ENCODE measurements at regions not wholly inside any gene's neighbourhood (a gene's known extent, or its start where the extent isn't known, plus 50 kb on each side); places are given as distances from the start of the nearest gene placed in this dataset.

DNA sequence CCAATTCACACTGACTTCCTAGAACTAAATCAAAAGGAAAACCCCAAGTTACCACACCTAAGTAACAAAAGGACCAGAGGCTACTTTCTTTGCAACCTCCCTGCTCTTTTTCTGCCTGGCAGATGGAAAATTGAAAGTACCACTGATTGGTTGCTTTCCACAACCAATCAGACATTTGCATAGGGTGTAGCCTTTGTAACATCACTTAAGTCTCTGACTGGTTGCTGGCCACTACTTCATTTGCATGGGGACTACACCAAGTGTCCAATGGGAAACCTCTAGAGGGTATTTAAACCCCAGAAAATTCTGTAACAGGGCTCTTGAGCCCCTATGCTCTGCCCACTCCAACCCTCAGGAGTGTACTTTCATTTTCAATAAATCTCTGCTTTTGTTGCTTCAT is 365.0 kb downstream of the LTN1 start:
- Histone ChIP-seq H2BK5ac (ENCODE audit: low read depth, low read length, poor library complexity) (no peak overlapping the region), H4K8ac (ENCODE audit: low read depth, low read length) (no peak overlapping the region), H3K4me1 (ENCODE audit: control insufficient read depth in 1 of 2, insufficient read depth in 2 of 2, low read length in 2 of 2) (no peaks in the 10 kb centered on the region), H3K4me2 (ENCODE audit: low read length) (no peak overlapping the region), H3K23ac (ENCODE audit: low read length) (no peak overlapping the region), H3K79me2 (ENCODE audit: control insufficient read depth, insufficient read depth, low read length, poor library complexity) (no peaks in the 10 kb centered on the region), H3K9me3 (ENCODE audit: insufficient read depth, low read depth, low read length) (no peaks in the 10 kb centered on the region), H3K79me1 (ENCODE audit: low read length) (no peaks in the 10 kb centered on the region), H3K4me3 (ENCODE audit: low read depth, low read length) (no peak overlapping the region), H2AFZ (ENCODE audit: insufficient read depth, low read length, poor library complexity) (no peak overlapping the region), H4K91ac (ENCODE audit: low read depth, low read length) (no peak overlapping the region), H3K14ac (ENCODE audit: low read length) (no peak overlapping the region), H2BK12ac (ENCODE audit: low read length) (no peak overlapping the region), H3K18ac (ENCODE audit: low read length) (no peak overlapping the region), H2AK5ac (ENCODE audit: low read length) (no peak overlapping the region), H4K12ac (ENCODE audit: low read depth, low read length) (no peak overlapping the region), H3K27ac (ENCODE audit: low read depth, low read length) (no peak overlapping the region), H3K27me3 (ENCODE audit: insufficient read depth, low read length) (no peaks in the 10 kb centered on the region), H3K36me3 (ENCODE audit: control insufficient read depth in 1 of 2, insufficient read depth in 2 of 2, low read length in 2 of 2) (no peaks in the 10 kb centered on the region), H3K9ac (ENCODE audit: low read length) (no peak overlapping the region), H2BK120ac (ENCODE audit: insufficient read depth, low read length, poor library complexity) (no peak overlapping the region), H3K4ac (ENCODE audit: low read depth, low read length) (no peak overlapping the region)
- no peak for DNase-seq

DNA sequence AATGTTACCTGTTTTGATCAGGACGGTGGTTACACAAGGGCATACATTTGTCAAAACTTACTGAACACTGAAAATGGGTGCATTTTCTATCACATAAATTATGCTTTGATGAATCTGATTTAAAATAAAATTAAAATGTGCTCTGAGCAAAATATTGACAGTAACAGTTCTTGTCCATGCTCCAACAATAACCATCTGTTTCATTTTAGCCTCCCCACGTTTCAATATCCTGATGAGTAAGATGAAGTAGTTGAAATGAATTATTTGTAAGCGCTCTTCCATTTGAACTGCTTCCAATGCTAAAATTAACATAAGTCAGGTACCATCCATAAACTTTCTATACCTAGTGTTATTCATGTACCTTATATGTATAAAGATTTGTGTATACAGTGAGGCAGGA is 365.4 kb downstream of the LTN1 start:
- H2AFZ ChIP-seq (ENCODE audit: insufficient read depth, low read length, poor library complexity): no peak overlapping the region
- no peak overlapping the region for H2BK120ac ChIP-seq (ENCODE audit: insufficient read depth, low read length, poor library complexity)
- H3K9ac ChIP-seq (ENCODE audit: low read length): no peak overlapping the region
- H3K14ac ChIP-seq (ENCODE audit: low read length): no peak overlapping the region
- no peaks in the 10 kb centered on the region for H3K4me1 ChIP-seq (ENCODE audit: control insufficient read depth in 1 of 2, insufficient read depth in 2 of 2, low read length in 2 of 2)
- no peaks in the 10 kb centered on the region for H3K79me2 ChIP-seq (ENCODE audit: control insufficient read depth, insufficient read depth, low read length, poor library complexity)
- H3K27ac ChIP-seq (ENCODE audit: low read depth, low read length): no peak overlapping the region
- no peaks in the 10 kb centered on the region for H3K27me3 ChIP-seq (ENCODE audit: insufficient read depth, low read length)
- H3K23ac ChIP-seq (ENCODE audit: low read length): no peak overlapping the region
- H3K4me3 ChIP-seq (ENCODE audit: low read depth, low read length): no peak overlapping the region
- H3K9me3 ChIP-seq (ENCODE audit: insufficient read depth, low read depth, low read length): no peaks in the 10 kb centered on the region
- H3K4me2 ChIP-seq (ENCODE audit: low read length): no peak overlapping the region
- no peak overlapping the region for H3K4ac ChIP-seq (ENCODE audit: low read depth, low read length)
- H2BK5ac ChIP-seq (ENCODE audit: low read depth, low read length, poor library complexity): no peak overlapping the region
- H3K18ac ChIP-seq (ENCODE audit: low read length): no peak overlapping the region
- H3K36me3 ChIP-seq (ENCODE audit: control insufficient read depth in 1 of 2, insufficient read depth in 2 of 2, low read length in 2 of 2): no peaks in the 10 kb centered on the region
- H4K8ac ChIP-seq (ENCODE audit: low read depth, low read length): no peak overlapping the region
- no peak overlapping the region for H4K91ac ChIP-seq (ENCODE audit: low read depth, low read length)
- no peak overlapping the region for H2AK5ac ChIP-seq (ENCODE audit: low read length)
- no peak overlapping the region for H2BK12ac ChIP-seq (ENCODE audit: low read length)
- no peak for DNase-seq
- H4K12ac ChIP-seq (ENCODE audit: low read depth, low read length): no peak overlapping the region
- WGBS (ENCODE audit: extremely low coverage, insufficient coverage, insufficient read length): no CpG with 5 or more reads among the region's 3 CpGs
- H3K79me1 ChIP-seq (ENCODE audit: low read length): no peaks in the 10 kb centered on the region

DNA sequence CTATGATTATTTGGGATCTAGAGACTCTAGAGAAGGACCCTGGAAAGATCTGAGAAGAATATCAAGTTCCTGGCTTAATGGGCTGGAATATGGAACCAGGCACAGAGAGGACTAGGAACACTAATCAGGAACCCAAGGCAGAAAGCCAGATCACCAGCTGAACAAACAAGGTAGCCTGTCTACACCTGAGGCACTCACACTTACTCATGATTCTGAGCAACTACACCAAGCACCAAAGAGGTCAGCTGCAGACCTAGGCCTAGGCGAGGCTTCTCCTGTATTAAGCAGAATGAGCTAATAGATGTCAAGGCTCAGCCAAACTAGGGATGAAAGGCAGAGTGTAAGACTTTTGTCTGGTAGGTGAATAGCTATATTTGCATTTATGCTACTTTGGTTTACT is 368.1 kb downstream of the LTN1 start:
- Histone ChIP-seq H2AFZ (ENCODE audit: insufficient read depth, low read length, poor library complexity) (no peak overlapping the region), H3K23ac (ENCODE audit: low read length) (no peak overlapping the region), H3K4ac (ENCODE audit: low read depth, low read length) (no peak overlapping the region), H2BK5ac (ENCODE audit: low read depth, low read length, poor library complexity) (no peak overlapping the region), H2BK120ac (ENCODE audit: insufficient read depth, low read length, poor library complexity) (no peak overlapping the region), H4K12ac (ENCODE audit: low read depth, low read length) (no peak overlapping the region), H4K91ac (ENCODE audit: low read depth, low read length) (no peak overlapping the region), H2AK5ac (ENCODE audit: low read length) (no peak overlapping the region), H2BK12ac (ENCODE audit: low read length) (no peak overlapping the region), H3K27me3 (ENCODE audit: insufficient read depth, low read length) (no peaks in the 10 kb centered on the region), H3K79me2 (ENCODE audit: control insufficient read depth, insufficient read depth, low read length, poor library complexity) (no peaks in the 10 kb centered on the region), H3K9me3 (ENCODE audit: insufficient read depth, low read depth, low read length) (no peaks in the 10 kb centered on the region), H3K18ac (ENCODE audit: low read length) (no peak overlapping the region), H3K4me3 (ENCODE audit: low read depth, low read length) (no peak overlapping the region), H4K8ac (ENCODE audit: low read depth, low read length) (no peak overlapping the region), H3K4me1 (ENCODE audit: control insufficient read depth in 1 of 2, insufficient read depth in 2 of 2, low read length in 2 of 2) (no peaks in the 10 kb centered on the region), H3K36me3 (ENCODE audit: control insufficient read depth in 1 of 2, insufficient read depth in 2 of 2, low read length in 2 of 2) (no peaks in the 10 kb centered on the region), H3K4me2 (ENCODE audit: low read length) (no peak overlapping the region), H3K14ac (ENCODE audit: low read length) (no peak overlapping the region), H3K27ac (ENCODE audit: low read depth, low read length) (no peak overlapping the region), H3K79me1 (ENCODE audit: low read length) (no peaks in the 10 kb centered on the region), H3K9ac (ENCODE audit: low read length) (no peak overlapping the region)
- no peak for DNase-seq
- WGBS (ENCODE audit: extremely low coverage, insufficient coverage, insufficient read length): no CpG with 5 or more reads among the region's 1 CpG

DNA sequence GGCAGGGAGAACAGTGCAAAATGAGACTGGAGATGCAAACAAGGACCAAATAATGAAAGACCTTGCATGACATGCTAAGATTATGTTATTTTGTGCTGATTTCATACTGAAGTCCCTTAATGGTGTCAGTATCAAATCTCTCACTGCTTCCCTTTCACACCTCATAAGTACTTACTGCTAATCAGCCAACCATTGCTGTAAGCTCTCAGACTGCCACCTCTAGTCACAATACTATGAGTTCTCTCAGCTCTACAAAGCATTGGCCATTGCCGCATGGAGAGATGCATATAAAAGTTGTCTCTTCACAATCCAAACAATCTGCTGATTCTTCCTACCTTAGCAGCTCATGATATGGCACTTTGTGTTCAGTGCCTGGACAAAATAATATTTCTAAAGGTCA is 375.4 kb downstream of the LTN1 start:
- Histone ChIP-seq H3K14ac (ENCODE audit: low read length) (no peak overlapping the region), H3K27ac (ENCODE audit: low read depth, low read length) (no peak overlapping the region), H3K27me3 (ENCODE audit: insufficient read depth, low read length) (no peaks in the 10 kb centered on the region), H3K4me3 (ENCODE audit: low read depth, low read length) (no peak overlapping the region), H3K79me1 (ENCODE audit: low read length) (no peaks in the 10 kb centered on the region), H2BK12ac (ENCODE audit: low read length) (no peak overlapping the region), H2BK5ac (ENCODE audit: low read depth, low read length, poor library complexity) (no peak overlapping the region), H3K18ac (ENCODE audit: low read length) (no peak overlapping the region), H3K9ac (ENCODE audit: low read length) (no peak overlapping the region), H3K23ac (ENCODE audit: low read length) (no peak overlapping the region), H3K9me3 (ENCODE audit: insufficient read depth, low read depth, low read length) (no peaks in the 10 kb centered on the region), H3K4me1 (ENCODE audit: control insufficient read depth in 1 of 2, insufficient read depth in 2 of 2, low read length in 2 of 2) (no peaks in the 10 kb centered on the region), H4K91ac (ENCODE audit: low read depth, low read length) (no peak overlapping the region), H3K36me3 (ENCODE audit: control insufficient read depth in 1 of 2, insufficient read depth in 2 of 2, low read length in 2 of 2) (no peaks in the 10 kb centered on the region), H4K12ac (ENCODE audit: low read depth, low read length) (no peak overlapping the region), H2BK120ac (ENCODE audit: insufficient read depth, low read length, poor library complexity) (no peak overlapping the region), H3K4ac (ENCODE audit: low read depth, low read length) (no peak overlapping the region), H3K79me2 (ENCODE audit: control insufficient read depth, insufficient read depth, low read length, poor library complexity) (no peaks in the 10 kb centered on the region), H2AK5ac (ENCODE audit: low read length) (no peak overlapping the region), H4K8ac (ENCODE audit: low read depth, low read length) (no peak overlapping the region), H2AFZ (ENCODE audit: insufficient read depth, low read length, poor library complexity) (no peak overlapping the region), H3K4me2 (ENCODE audit: low read length) (no peak overlapping the region)
- no peak for DNase-seq
- no CpG with 5 or more reads among the region's 1 CpG for WGBS (ENCODE audit: extremely low coverage, insufficient coverage, insufficient read length)

GRCh38 chr21:28615276-28615675 is 377.4 kb downstream of the LTN1 start:
- Histone ChIP-seq H4K8ac (ENCODE audit: low read depth, low read length) (no peak overlapping the region), H4K91ac (ENCODE audit: low read depth, low read length) (no peak overlapping the region), H3K79me1 (ENCODE audit: low read length) (no peaks in the 10 kb centered on the region), H3K23ac (ENCODE audit: low read length) (no peak overlapping the region), H3K4me3 (ENCODE audit: low read depth, low read length) (no peak overlapping the region), H3K14ac (ENCODE audit: low read length) (no peak overlapping the region), H2AK5ac (ENCODE audit: low read length) (no peak overlapping the region), H3K4me1 (ENCODE audit: control insufficient read depth in 1 of 2, insufficient read depth in 2 of 2, low read length in 2 of 2) (no peaks in the 10 kb centered on the region), H2BK5ac (ENCODE audit: low read depth, low read length, poor library complexity) (no peak overlapping the region), H3K27me3 (ENCODE audit: insufficient read depth, low read length) (no peaks in the 10 kb centered on the region), H3K79me2 (ENCODE audit: control insufficient read depth, insufficient read depth, low read length, poor library complexity) (no peaks in the 10 kb centered on the region), H2BK120ac (ENCODE audit: insufficient read depth, low read length, poor library complexity) (no peak overlapping the region), H3K4me2 (ENCODE audit: low read length) (no peak overlapping the region), H2AFZ (ENCODE audit: insufficient read depth, low read length, poor library complexity) (no peak overlapping the region), H3K9me3 (ENCODE audit: insufficient read depth, low read depth, low read length) (no peaks in the 10 kb centered on the region), H4K12ac (ENCODE audit: low read depth, low read length) (no peak overlapping the region), H3K27ac (ENCODE audit: low read depth, low read length) (no peak overlapping the region), H3K4ac (ENCODE audit: low read depth, low read length) (no peak overlapping the region), H3K36me3 (ENCODE audit: control insufficient read depth in 1 of 2, insufficient read depth in 2 of 2, low read length in 2 of 2) (no peaks in the 10 kb centered on the region), H3K9ac (ENCODE audit: low read length) (no peak overlapping the region), H2BK12ac (ENCODE audit: low read length) (no peak overlapping the region), H3K18ac (ENCODE audit: low read length) (no peak overlapping the region)
- no CpG with 5 or more reads among the region's 3 CpGs for WGBS (ENCODE audit: extremely low coverage, insufficient coverage, insufficient read length)
- DNase-seq: peak; percentile 7 to 30
